ENCODE measurements at regions not wholly inside any gene's neighbourhood (a gene's known extent, or its start where the extent isn't known, plus 50 kb on each side); places are given as distances from the start of the nearest gene placed in this dataset.
A peak's percentile ranks its signal among the peaks of the same experiment; 100 is the strongest.

- no peaks in the 10 kb centered on the region for H3K36me3 ChIP-seq
- H3K4me3 ChIP-seq: no peak overlapping the region
- peaks cover 2% of the 10 kb centered on the region for H3K9me3 Mint-ChIP-seq
- H3K4me1 ChIP-seq: no peaks in the 10 kb centered on the region
- no peaks in the 10 kb centered on the region for H3K36me3 Mint-ChIP-seq
- H3K79me2 ChIP-seq (ENCODE audit: low read depth): no peaks in the 10 kb centered on the region
- H3K9me3 ChIP-seq (ENCODE audit: low read depth): no peaks in the 10 kb centered on the region
- H2AFZ ChIP-seq (replicated peaks): no peak overlapping the region
- H3K27me3 Mint-ChIP-seq (ENCODE audit: insufficient read depth, low read depth): peaks cover 9% of the 10 kb centered on the region
- no peaks in the 10 kb centered on the region for H3K27me3 ChIP-seq
- no peak overlapping the region for H3K27ac Mint-ChIP-seq
- H4K20me1 ChIP-seq (ENCODE audit: low read depth): no peaks in the 10 kb centered on the region
- DNase-seq (ENCODE audit: low spot score): no peak
- no peak overlapping the region for H3K4me2 ChIP-seq
- H3K4me3 Mint-ChIP-seq: no peak overlapping the region
- TF ChIP-seq EZH2phosphoT487 (IDR thresholded peaks at IDR 0.05): no peak
- H3K4me1 Mint-ChIP-seq: peaks cover 17% of the 10 kb centered on the region
- no peak overlapping the region for H3K27ac ChIP-seq
- H3K9ac ChIP-seq: no peak overlapping the region
- peaks cover 6% of the 10 kb centered on the region for H3F3A ChIP-seq (ENCODE audit: low read depth)
These were observed 108.4 kb upstream of the CLDN10 start for GRCh38 chr13:95444006-95444730.

- Histone ChIP-seq H3K4me1 (no peaks in the 10 kb centered on the region), H3F3A (ENCODE audit: low read depth) (peaks cover 6% of the 10 kb centered on the region), H3K79me2 (ENCODE audit: low read depth) (no peaks in the 10 kb centered on the region), H3K4me2 (no peak overlapping the region), H2AFZ (replicated peaks) (no peak overlapping the region), H4K20me1 (ENCODE audit: low read depth) (no peaks in the 10 kb centered on the region), H3K4me3 (no peak overlapping the region), H3K27ac (no peak overlapping the region), H3K9ac (no peak overlapping the region), H3K9me3 (ENCODE audit: low read depth) (no peaks in the 10 kb centered on the region), H3K36me3 (no peaks in the 10 kb centered on the region), H3K27me3 (no peaks in the 10 kb centered on the region)
- peaks cover 17% of the 10 kb centered on the region for H3K4me1 Mint-ChIP-seq
- no peak overlapping the region for H3K27ac Mint-ChIP-seq
- no peak overlapping the region for H3K4me3 Mint-ChIP-seq
- TF ChIP-seq, protein P1, sequence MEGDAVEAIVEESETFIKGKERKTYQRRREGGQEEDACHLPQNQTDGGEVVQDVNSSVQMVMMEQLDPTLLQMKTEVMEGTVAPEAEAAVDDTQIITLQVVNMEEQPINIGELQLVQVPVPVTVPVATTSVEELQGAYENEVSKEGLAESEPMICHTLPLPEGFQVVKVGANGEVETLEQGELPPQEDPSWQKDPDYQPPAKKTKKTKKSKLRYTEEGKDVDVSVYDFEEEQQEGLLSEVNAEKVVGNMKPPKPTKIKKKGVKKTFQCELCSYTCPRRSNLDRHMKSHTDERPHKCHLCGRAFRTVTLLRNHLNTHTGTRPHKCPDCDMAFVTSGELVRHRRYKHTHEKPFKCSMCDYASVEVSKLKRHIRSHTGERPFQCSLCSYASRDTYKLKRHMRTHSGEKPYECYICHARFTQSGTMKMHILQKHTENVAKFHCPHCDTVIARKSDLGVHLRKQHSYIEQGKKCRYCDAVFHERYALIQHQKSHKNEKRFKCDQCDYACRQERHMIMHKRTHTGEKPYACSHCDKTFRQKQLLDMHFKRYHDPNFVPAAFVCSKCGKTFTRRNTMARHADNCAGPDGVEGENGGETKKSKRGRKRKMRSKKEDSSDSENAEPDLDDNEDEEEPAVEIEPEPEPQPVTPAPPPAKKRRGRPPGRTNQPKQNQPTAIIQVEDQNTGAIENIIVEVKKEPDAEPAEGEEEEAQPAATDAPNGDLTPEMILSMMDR (IDR thresholded peaks at IDR 0.05): no peak
- TF ChIP-seq EZH2 (IDR thresholded peaks at IDR 0.05): no peak
- no peak for TF ChIP-seq EZH2phosphoT487 (IDR thresholded peaks at IDR 0.05)
- peaks cover 7% of the 10 kb centered on the region for H3K27me3 Mint-ChIP-seq (ENCODE audit: insufficient read depth, low read depth)
- peaks cover 2% of the 10 kb centered on the region for H3K9me3 Mint-ChIP-seq
- DNase-seq (ENCODE audit: low spot score): peak; percentile 46
- no peaks in the 10 kb centered on the region for H3K36me3 Mint-ChIP-seq
These were observed 107.4 kb upstream of the CLDN10 start for GRCh38 chr13:95445131-95445530.

- no peak overlapping the region for H3K4me3 ChIP-seq
- Mint-ChIP-seq H3K36me3 (no peaks in the 10 kb centered on the region), H3K4me1 (peaks cover 17% of the 10 kb centered on the region), H3K9me3 (peaks cover 2% of the 10 kb centered on the region), H3K27ac (no peak overlapping the region), H3K4me3 (no peak overlapping the region), H3K27me3 (ENCODE audit: insufficient read depth, low read depth) (peaks cover 11% of the 10 kb centered on the region)
- no peak overlapping the region for H3K9ac ChIP-seq
- no peak overlapping the region for H3K27ac ChIP-seq
- no peaks in the 10 kb centered on the region for H4K20me1 ChIP-seq (ENCODE audit: low read depth)
- H3K4me1 ChIP-seq: no peaks in the 10 kb centered on the region
- H3K36me3 ChIP-seq: no peaks in the 10 kb centered on the region
- no peak for DNase-seq (ENCODE audit: low spot score)
- H3K9me3 ChIP-seq (ENCODE audit: low read depth): no peaks in the 10 kb centered on the region
- no peak overlapping the region for H2AFZ ChIP-seq (replicated peaks)
- no peaks in the 10 kb centered on the region for H3K79me2 ChIP-seq (ENCODE audit: low read depth)
- TF ChIP-seq EZH2 (IDR thresholded peaks at IDR 0.05) (no peak), EZH2phosphoT487 (IDR thresholded peaks at IDR 0.05) (no peak)
- TF ChIP-seq, protein P1 (IDR thresholded peaks at IDR 0.05): no peak
- H3K27me3 ChIP-seq: no peaks in the 10 kb centered on the region
- peaks cover 9% of the 10 kb centered on the region for H3F3A ChIP-seq (ENCODE audit: low read depth)
- H3K4me2 ChIP-seq: no peak overlapping the region
These were observed 104.7 kb upstream of the CLDN10 start for GRCh38 chr13:95447814-95448213.

DNA sequence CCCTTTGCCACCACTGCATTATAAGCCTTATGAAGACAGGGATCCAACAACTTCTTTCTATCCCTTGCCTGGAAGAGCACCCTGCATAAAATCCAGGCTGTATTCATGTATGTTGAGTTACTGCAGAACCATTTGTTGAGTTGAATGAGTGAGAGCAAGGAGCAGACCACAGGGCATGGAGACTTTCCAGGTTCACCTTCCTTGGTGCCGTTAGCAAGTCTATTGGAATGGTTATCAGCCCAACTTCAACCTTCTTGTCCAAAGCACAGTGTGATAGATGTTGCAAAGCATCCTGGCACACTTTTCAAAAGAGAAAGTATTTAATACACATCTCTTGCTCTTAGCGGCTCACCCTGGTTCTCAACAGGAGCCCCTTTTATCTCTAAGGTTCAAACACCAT is 100.9 kb upstream of the CLDN10 start:
- Histone ChIP-seq H3K79me2 (ENCODE audit: low read depth) (no peaks in the 10 kb centered on the region), H3K27me3 (no peaks in the 10 kb centered on the region), H3K4me1 (no peaks in the 10 kb centered on the region), H4K20me1 (ENCODE audit: low read depth) (no peaks in the 10 kb centered on the region), H3K36me3 (no peaks in the 10 kb centered on the region), H3K9me3 (ENCODE audit: low read depth) (no peaks in the 10 kb centered on the region), H3F3A (ENCODE audit: low read depth) (peaks cover 4% of the 10 kb centered on the region), H3K27ac (no peak overlapping the region), H3K4me2 (no peak overlapping the region), H3K9ac (no peak overlapping the region), H2AFZ (replicated peaks) (no peak overlapping the region), H3K4me3 (no peak overlapping the region)
- no peak for TF ChIP-seq EZH2phosphoT487 (IDR thresholded peaks at IDR 0.05)
- H3K27ac Mint-ChIP-seq: no peak overlapping the region
- H3K4me1 Mint-ChIP-seq: peaks cover 5% of the 10 kb centered on the region
- H3K9me3 Mint-ChIP-seq: no peaks in the 10 kb centered on the region
- H3K36me3 Mint-ChIP-seq: no peaks in the 10 kb centered on the region
- no peak for DNase-seq (ENCODE audit: low spot score)
- H3K27me3 Mint-ChIP-seq (ENCODE audit: insufficient read depth, low read depth): peaks cover 11% of the 10 kb centered on the region
- no peak overlapping the region for H3K4me3 Mint-ChIP-seq

Measured in neural progenitor cell (in vitro differentiated cells).